IMR-90 (cell line): ENCODE measurements at regions not wholly inside any gene's neighbourhood (a gene's known extent, or its start where the extent isn't known, plus 50 kb on each side); places are given as distances from the start of the nearest gene placed in this dataset.

Source experiments
- ATAC-seq: fragments of 200-7000 bp; cut with Tn5 transposase; 2 replicates; pipeline ENCODE4 v1.9.1; 2020; ENCODE audit warnings: low read depth, mild to moderate bottlenecking, moderate library complexity
- BruUV-seq: library from RNA; stranded (reverse); fragments of 400-500 nt; replicated peaks from 2 replicates; lab custom pipeline; 2021; lab: Mats Ljungman, UMichigan
- CTCF ChIA-PET: fragments of 300-600 bp; formaldehyde crosslinking; extraction: SDS; loops from one replicate; lab custom pipeline; 2021; ENCODE audit warnings: antibody characterized with exemption; lab: Yijun Ruan, JAX
- POLR2A ChIA-PET: fragments of 300-600 bp; sonication (Branson Sonifier 250); formaldehyde crosslinking; loops from one replicate; lab custom pipeline; 2022; ENCODE audit warnings: antibody characterized with exemption; ENCODE audit not compliant: unreplicated experiment; lab: Charles Lee
- DNase-seq: peaks from one replicate; pipeline ENCODE4 v3.0.0; 2013
- H2AFZ ChIP-seq: replicated peaks from 2 replicates; pipeline ENCODE3; 2013; ENCODE audit warnings: low read length, mild to moderate bottlenecking; ENCODE audit not compliant: poor library complexity
- H2AK5ac ChIP-seq: 2 replicates; pipeline ENCODE4 v1.6.1; 2013; ENCODE audit warnings: low read depth, low read length, inconsistent platforms
- H2AK9ac ChIP-seq: replicated peaks from 2 replicates; pipeline ENCODE3; 2013; ENCODE audit warnings: mild to moderate bottlenecking, low read depth, low read length, moderate library complexity; ENCODE audit not compliant: poor library complexity
- H2BK120ac ChIP-seq: 2 replicates; pipeline ENCODE4 v1.6.1; 2013; ENCODE audit warnings: low read depth, low read length, inconsistent platforms
- H2BK15ac ChIP-seq: 3 replicates; pipeline ENCODE4 v1.6.1; 2013; ENCODE audit warnings: low read depth, low read length, inconsistent platforms
- H2BK20ac ChIP-seq: 2 replicates; pipeline ENCODE4 v1.6.1; 2013; ENCODE audit warnings: low read depth, mild to moderate bottlenecking, inconsistent platforms, low read length, moderate library complexity
- H2BK5ac ChIP-seq: 2 replicates; pipeline ENCODE4 v1.6.1; 2013; ENCODE audit warnings: mild to moderate bottlenecking, low read depth, low read length, inconsistent platforms; ENCODE audit not compliant: poor library complexity, severe bottlenecking
- H3K14ac ChIP-seq: replicated peaks from 2 replicates; pipeline ENCODE4 v1.6.1; 2013; ENCODE audit warnings: low read depth, low read length, inconsistent platforms
- H3K18ac ChIP-seq: 2 replicates; pipeline ENCODE4 v1.6.1; 2013; ENCODE audit warnings: low read depth, low read length, control low read depth
- H3K23ac ChIP-seq: 2 replicates; pipeline ENCODE4 v1.6.1; 2013; ENCODE audit warnings: low read depth, low read length, inconsistent platforms
- H3K27ac ChIP-seq: 2 replicates; pipeline ENCODE4 v1.5.1; 2013; ENCODE audit warnings: mild to moderate bottlenecking, control low read depth, low read length; ENCODE audit not compliant: insufficient read depth
- H3K27me3 ChIP-seq: 2 replicates; pipeline ENCODE4 v1.6.1; 2013; ENCODE audit warnings: low read length; ENCODE audit not compliant: control insufficient read depth, insufficient read depth
- H3K36me3 ChIP-seq: 2 replicates; pipeline ENCODE4 v1.6.1; 2013; ENCODE audit warnings: low read length, mixed read lengths; ENCODE audit not compliant: control insufficient read depth, insufficient read depth
- H3K4ac ChIP-seq: 2 replicates; pipeline ENCODE4 v1.6.1; 2013; ENCODE audit warnings: low read depth, low read length, inconsistent platforms
- H3K4me1 ChIP-seq: 2 replicates; pipeline ENCODE4 v1.6.1; 2013; ENCODE audit warnings: low read length, mixed read lengths; ENCODE audit not compliant: control insufficient read depth, insufficient read depth
- H3K4me2 ChIP-seq: 2 replicates; pipeline ENCODE4 v1.6.1; 2013; ENCODE audit warnings: low read depth, mild to moderate bottlenecking, control low read depth, low read length, moderate library complexity
- H3K4me3 ChIP-seq: 2 replicates; pipeline ENCODE4 v1.5.1; 2013; ENCODE audit warnings: low read depth, mild to moderate bottlenecking, control low read depth, low read length, moderate library complexity; ENCODE audit not compliant: insufficient read depth
- H3K56ac ChIP-seq: 2 replicates; pipeline ENCODE4 v1.6.1; 2013; ENCODE audit warnings: low read length, inconsistent platforms; ENCODE audit not compliant: insufficient read depth; ENCODE audit errors: extremely low read depth
- H3K79me1 ChIP-seq, 2 experiments: 2 replicates each; pipeline ENCODE4 v1.6.1; 2013; ENCODE audit warnings: low read length in 2 of 2, inconsistent platforms in 1 of 2, low read depth in 1 of 2
- H3K9ac ChIP-seq: 2 replicates; pipeline ENCODE4 v1.6.1; 2013; ENCODE audit warnings: low read depth, low read length, control low read depth
- H3K9me1 ChIP-seq: 2 replicates; pipeline ENCODE4 v1.6.1; 2013; ENCODE audit warnings: low read length, inconsistent platforms; ENCODE audit not compliant: insufficient read depth
- H3K9me3 ChIP-seq: 2 replicates; pipeline ENCODE4 v1.6.1; 2013; ENCODE audit warnings: low read length; ENCODE audit not compliant: control insufficient read depth, insufficient read depth
- H4K20me1 ChIP-seq: 2 replicates; pipeline ENCODE4 v1.6.1; 2013; ENCODE audit warnings: low read length, inconsistent platforms; ENCODE audit not compliant: insufficient read depth
- H4K5ac ChIP-seq: 2 replicates; pipeline ENCODE4 v1.6.1; 2013; ENCODE audit warnings: mild to moderate bottlenecking, low read depth, low read length, control low read depth
- H4K8ac ChIP-seq, 2 experiments: 2 replicates each; pipeline ENCODE4 v1.6.1; 2013; ENCODE audit warnings: low read depth in 2 of 2, low read length in 2 of 2, control low read depth in 1 of 2, inconsistent platforms in 1 of 2
- H4K91ac ChIP-seq: 2 replicates; pipeline ENCODE4 v1.6.1; 2013; ENCODE audit warnings: low read depth, low read length, inconsistent platforms; ENCODE audit not compliant: insufficient read depth
- CEBPB ChIP-seq: IDR thresholded peaks from 2 replicates; pipeline ENCODE4 v1.6.1; 2012; ENCODE audit warnings: low read depth, low read length, improper control_type of control experiment
- CHD1 ChIP-seq: IDR thresholded peaks from 2 replicates; pipeline ENCODE4 v1.6.1; 2012; ENCODE audit warnings: low read depth, low read length, improper control_type of control experiment
- FOS ChIP-seq: fragments of 150-350 bp; IDR thresholded peaks from 2 replicates; pipeline ENCODE4 v1.6.1; 2016; ENCODE audit warnings: low read depth, low read length
- MAFK ChIP-seq: IDR thresholded peaks from 2 replicates; pipeline ENCODE4 v1.6.1; 2012; ENCODE audit warnings: low read depth, low read length, improper control_type of control experiment
- MXI1 ChIP-seq: IDR thresholded peaks from 2 replicates; pipeline ENCODE4 v1.6.1; 2012; ENCODE audit warnings: low read depth, mild to moderate bottlenecking, low read length, moderate library complexity, borderline replicate concordance
- NFE2L2 ChIP-seq: fragments of 150-350 bp; IDR thresholded peaks from 2 replicates; pipeline ENCODE4 v1.6.1; 2016; ENCODE audit warnings: low read depth, mild to moderate bottlenecking, low read length
- POLR2A ChIP-seq: IDR thresholded peaks from 2 replicates; pipeline ENCODE4 v1.6.1; 2012; ENCODE audit warnings: mild to moderate bottlenecking, low read depth, low read length
- RAD21 ChIP-seq: IDR thresholded peaks from 2 replicates; pipeline ENCODE4 v1.6.1; 2012; ENCODE audit warnings: low read length, improper control_type of control experiment
- RCOR1 ChIP-seq: IDR thresholded peaks from 2 replicates; pipeline ENCODE4 v1.6.1; 2012; ENCODE audit warnings: mild to moderate bottlenecking, low read length, improper control_type of control experiment; ENCODE audit not compliant: insufficient replicate concordance
- RFX5 ChIP-seq: IDR thresholded peaks from 2 replicates; pipeline ENCODE4 v1.8.0; 2012; ENCODE audit warnings: low read depth, mild to moderate bottlenecking, low read length, moderate library complexity
- SMC3 ChIP-seq: fragments of 150-350 bp; IDR thresholded peaks from 2 replicates; pipeline ENCODE4 v1.6.1; 2016; ENCODE audit warnings: low read depth, mild to moderate bottlenecking, antibody characterized with exemption, low read length, moderate library complexity
- WGBS, 2 experiments: methylation state at CpG; one replicate each; pipeline versions ENCODE4 v1.1.5 to v1.1.7; 2013; ENCODE audit warnings: missing lambda C conversion rate in 2 of 2; ENCODE audit not compliant: insufficient read length in 1 of 2; ENCODE audit errors: extremely low coverage in 2 of 2; 5-methylcytosine and 5-hydroxymethylcytosine counted together
- dilution Hi-C: fragments of 300-500 bp; cut with HindIII; formaldehyde crosslinking; loops from one replicate; pipeline ENCODE4 v1.14.3; 2018; ENCODE audit warnings: low sequenced_read_pairs; ENCODE audit not compliant: unreplicated experiment
- in situ Hi-C: fragments of 300-500 bp; cut with MboI; formaldehyde crosslinking; loops from 3 replicates; pipeline ENCODE4 v1.14.3; 2019; ENCODE audit warnings: low sequenced_read_pairs, inconsistent platforms, mixed read lengths
- intact Hi-C: fragments of 100-400 bp; cut with micrococcal nuclease; formaldehyde crosslinking; loops from 2 replicates; pipeline ENCODE4 v1.10.0; 2022
- TF ChIP-seq, protein P1 (sequence below): conservative IDR thresholded peaks from 2 replicates; pipeline ENCODE4 v1.5.1; 2012; ENCODE audit warnings: mild to moderate bottlenecking, low read depth, low read length, improper control_type of control experiment
- TF ChIP-seq, protein P2 (sequence below): fragments of 150-350 bp; IDR thresholded peaks from 2 replicates; pipeline ENCODE4 v1.6.1; 2017; ENCODE audit warnings: mild to moderate bottlenecking, antibody characterized with exemption, low read length, low read depth

DNA sequence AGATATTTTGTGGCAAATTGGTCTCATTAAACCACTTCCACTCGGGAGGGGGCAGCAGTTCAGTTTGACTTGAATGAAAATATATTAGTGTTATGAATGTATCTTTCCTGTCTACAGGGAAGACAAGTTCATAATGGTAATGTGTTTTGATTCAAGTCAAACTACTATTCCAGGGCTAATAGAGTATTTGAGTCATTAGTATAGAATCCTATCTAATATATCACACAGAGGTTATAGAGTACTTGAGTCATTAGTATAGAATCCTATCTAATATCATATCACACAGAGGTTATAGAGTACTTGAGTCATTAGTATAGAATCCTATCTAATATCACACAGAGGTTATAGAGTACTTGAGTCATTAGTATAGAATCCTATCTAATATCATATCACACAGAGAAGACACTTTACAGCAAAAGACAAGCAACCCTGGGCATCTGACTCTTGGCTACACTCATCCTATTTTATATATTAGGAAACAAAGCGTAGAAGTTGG lies 199.7 kb upstream of the MAGI2 start:
- H3K4me3 ChIP-seq, result no peak overlapping the region
- no peaks in the 10 kb centered on the region for H4K20me1 ChIP-seq
- WGBS, 2 experiments, result no CpG with 5 or more reads among the region's 2 CpGs
- no peak overlapping the region; the same call in 1 of the 2 replicates for H3K14ac ChIP-seq
- H4K91ac ChIP-seq, result no peak overlapping the region
- POLR2A ChIA-PET, result no interaction called here
- peak overlapping the region; percentile 87; the same call in 1 of the 2 replicates for H3K4ac ChIP-seq
- no peak overlapping the region for H3K56ac ChIP-seq
- CTCF ChIA-PET, result no interaction called here
- ATAC-seq (peak; percentile 79), DNase-seq (peak; percentile 58)
- dilution Hi-C loops, result no loop called here
- H3K36me3 ChIP-seq, result no peaks in the 10 kb centered on the region
- intact Hi-C loops, result no loop called here
- H3K9me1 ChIP-seq, result peaks cover 6% of the 10 kb centered on the region; the same call in 1 of the 2 replicates
- no peak overlapping the region for H2AFZ ChIP-seq
- H3K18ac ChIP-seq, result peak overlapping the region; percentile 8; the same call in 1 of the 2 replicates
- peak overlapping the region; percentile 42; the same call in 1 of the 2 replicates for H3K4me2 ChIP-seq
- H3K79me1 ChIP-seq, result no peaks in the 10 kb centered on the region
- H3K27ac ChIP-seq, result no peak overlapping the region
- H3K27me3 ChIP-seq, result no peaks in the 10 kb centered on the region
- H2BK5ac ChIP-seq, result peak overlapping the region; percentile 69
- peak overlapping the region; percentile 0; the same call in 1 of the 2 replicates for H3K23ac ChIP-seq
- no peak overlapping the region for H2BK15ac ChIP-seq
- TF ChIP-seq CEBPB (no peak), NFE2L2 (no peak), MXI1 (no peak), SMC3 (no peak), POLR2A (no peak), CHD1 (no peak), RFX5 (no peak), RAD21 (no peak), MAFK (no peak), RCOR1 (no peak), FOS (no peak)
- TF ChIP-seq, protein P1, sequence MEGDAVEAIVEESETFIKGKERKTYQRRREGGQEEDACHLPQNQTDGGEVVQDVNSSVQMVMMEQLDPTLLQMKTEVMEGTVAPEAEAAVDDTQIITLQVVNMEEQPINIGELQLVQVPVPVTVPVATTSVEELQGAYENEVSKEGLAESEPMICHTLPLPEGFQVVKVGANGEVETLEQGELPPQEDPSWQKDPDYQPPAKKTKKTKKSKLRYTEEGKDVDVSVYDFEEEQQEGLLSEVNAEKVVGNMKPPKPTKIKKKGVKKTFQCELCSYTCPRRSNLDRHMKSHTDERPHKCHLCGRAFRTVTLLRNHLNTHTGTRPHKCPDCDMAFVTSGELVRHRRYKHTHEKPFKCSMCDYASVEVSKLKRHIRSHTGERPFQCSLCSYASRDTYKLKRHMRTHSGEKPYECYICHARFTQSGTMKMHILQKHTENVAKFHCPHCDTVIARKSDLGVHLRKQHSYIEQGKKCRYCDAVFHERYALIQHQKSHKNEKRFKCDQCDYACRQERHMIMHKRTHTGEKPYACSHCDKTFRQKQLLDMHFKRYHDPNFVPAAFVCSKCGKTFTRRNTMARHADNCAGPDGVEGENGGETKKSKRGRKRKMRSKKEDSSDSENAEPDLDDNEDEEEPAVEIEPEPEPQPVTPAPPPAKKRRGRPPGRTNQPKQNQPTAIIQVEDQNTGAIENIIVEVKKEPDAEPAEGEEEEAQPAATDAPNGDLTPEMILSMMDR, result no peak; the same call in 1 of the 2 replicates
- TF ChIP-seq, protein P2, sequence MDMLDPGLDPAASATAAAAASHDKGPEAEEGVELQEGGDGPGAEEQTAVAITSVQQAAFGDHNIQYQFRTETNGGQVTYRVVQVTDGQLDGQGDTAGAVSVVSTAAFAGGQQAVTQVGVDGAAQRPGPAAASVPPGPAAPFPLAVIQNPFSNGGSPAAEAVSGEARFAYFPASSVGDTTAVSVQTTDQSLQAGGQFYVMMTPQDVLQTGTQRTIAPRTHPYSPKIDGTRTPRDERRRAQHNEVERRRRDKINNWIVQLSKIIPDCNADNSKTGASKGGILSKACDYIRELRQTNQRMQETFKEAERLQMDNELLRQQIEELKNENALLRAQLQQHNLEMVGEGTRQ, result no peak
- H2AK9ac ChIP-seq, result no peak overlapping the region
- H4K5ac ChIP-seq, result no peak overlapping the region; the same call in 1 of the 2 replicates
- peak overlapping the region; percentile 86; the same call in 1 of the 2 replicates for H2BK120ac ChIP-seq
- no peak overlapping the region for H2AK5ac ChIP-seq
- peaks cover 8% of the 10 kb centered on the region; the same call in 1 of the 2 replicates for H3K4me1 ChIP-seq
- no TSS peak for BruUV-seq
- in situ Hi-C loops, result no loop called here
- H3K9ac ChIP-seq, result no peak overlapping the region
- H3K9me3 ChIP-seq, result no peaks in the 10 kb centered on the region
- H4K8ac ChIP-seq, result peak overlapping the region in 1 of 2 experiments; percentile 89; a peak in 2 of 4 replicates
- H2BK20ac ChIP-seq, result peak overlapping the region; percentile 91; the same call in 1 of the 2 replicates
